Adipocyte (in vitro differentiated cells): ENCODE measurements at regions not wholly inside any gene's neighbourhood (a gene's known extent, or its start where the extent isn't known, plus 50 kb on each side); places are given as distances from the start of the nearest gene placed in this dataset.

Experiments used
- DNase-seq: peaks from one replicate; pipeline ENCODE4 v3.0.0-alpha.2; 2015; ENCODE audit warnings: low read depth
- H3K27me3 ChIP-seq: replicated peaks from 2 replicates; pipeline ENCODE4 v1.7.0; 2013; ENCODE audit warnings: mild to moderate bottlenecking, low read length, moderate library complexity; ENCODE audit not compliant: control insufficient read depth, insufficient read depth
- H3K36me3 ChIP-seq: 2 replicates; pipeline ENCODE4 v1.7.0; 2013; ENCODE audit warnings: low read length, mild to moderate bottlenecking, moderate library complexity; ENCODE audit not compliant: control insufficient read depth, insufficient read depth, severe bottlenecking
- H3K4me1 ChIP-seq: 2 replicates; pipeline ENCODE4 v1.7.0; 2013; ENCODE audit warnings: mild to moderate bottlenecking, low read length, moderate library complexity; ENCODE audit not compliant: control insufficient read depth, insufficient read depth
- H3K4me3 ChIP-seq: 2 replicates; pipeline ENCODE4 v1.7.0; 2013; ENCODE audit warnings: mild to moderate bottlenecking, low read length, moderate library complexity
- H3K9ac ChIP-seq: 2 replicates; pipeline ENCODE4 v1.7.0; 2013; ENCODE audit warnings: mild to moderate bottlenecking, low read length, moderate library complexity
- H3K9me3 ChIP-seq: 2 replicates; pipeline ENCODE4 v1.7.0; 2013; ENCODE audit warnings: mild to moderate bottlenecking, low read length, moderate library complexity; ENCODE audit not compliant: control insufficient read depth

DNA sequence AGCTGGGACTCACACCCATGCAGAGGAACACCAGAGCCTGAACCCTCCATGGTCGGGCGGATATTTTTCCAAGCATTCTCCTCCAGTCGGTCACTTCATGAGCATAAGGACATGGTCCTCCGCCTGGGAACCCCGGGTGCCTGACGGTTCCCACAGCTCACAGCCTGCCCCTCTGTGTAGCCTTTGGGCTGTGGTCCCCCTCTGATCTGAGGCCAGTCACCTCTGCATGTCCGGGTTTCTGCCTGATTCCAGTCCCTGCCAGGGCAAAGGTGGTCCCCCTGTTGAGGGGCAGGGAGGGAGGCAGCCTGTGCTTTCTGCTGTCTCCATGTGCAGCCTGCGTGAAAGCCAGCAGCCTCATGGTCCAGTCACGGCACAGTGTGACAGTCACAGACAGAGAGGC, 76.6 kb upstream of the KLF13 start:
- no peak for DNase-seq
- Histone ChIP-seq H3K9ac (no peak overlapping the region), H3K27me3 (peaks cover 48% of the 10 kb centered on the region), H3K36me3 (no peaks in the 10 kb centered on the region), H3K4me3 (no peak overlapping the region), H3K4me1 (no peaks in the 10 kb centered on the region), H3K9me3 (no peaks in the 10 kb centered on the region)

DNA sequence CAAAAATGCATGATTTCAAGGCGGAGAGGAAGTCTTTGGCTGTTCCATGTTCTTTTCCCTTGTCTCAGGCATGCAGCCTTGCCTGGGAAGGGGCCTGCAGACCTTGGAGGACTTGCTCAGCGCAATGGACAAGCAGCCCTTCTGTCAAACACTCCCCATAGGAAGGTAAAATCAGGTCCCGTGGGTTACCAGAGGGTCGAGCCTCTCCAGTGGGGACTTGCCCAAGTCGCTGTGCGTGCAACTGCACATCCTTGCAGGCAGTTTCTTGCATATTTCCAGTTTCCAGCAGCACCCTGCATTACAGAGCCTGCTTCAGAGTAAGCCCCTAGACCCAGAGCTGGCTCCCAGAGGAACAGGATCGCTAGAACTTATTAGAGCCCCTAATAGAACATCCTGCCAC, 75.5 kb upstream of the KLF13 start:
- H3K27me3 ChIP-seq, result peaks cover 42% of the 10 kb centered on the region
- H3K4me1 ChIP-seq, result no peaks in the 10 kb centered on the region
- H3K4me3 ChIP-seq, result no peak overlapping the region
- H3K9me3 ChIP-seq, result no peaks in the 10 kb centered on the region
- no peaks in the 10 kb centered on the region for H3K36me3 ChIP-seq
- DNase-seq, result no peak
- no peak overlapping the region for H3K9ac ChIP-seq

DNA sequence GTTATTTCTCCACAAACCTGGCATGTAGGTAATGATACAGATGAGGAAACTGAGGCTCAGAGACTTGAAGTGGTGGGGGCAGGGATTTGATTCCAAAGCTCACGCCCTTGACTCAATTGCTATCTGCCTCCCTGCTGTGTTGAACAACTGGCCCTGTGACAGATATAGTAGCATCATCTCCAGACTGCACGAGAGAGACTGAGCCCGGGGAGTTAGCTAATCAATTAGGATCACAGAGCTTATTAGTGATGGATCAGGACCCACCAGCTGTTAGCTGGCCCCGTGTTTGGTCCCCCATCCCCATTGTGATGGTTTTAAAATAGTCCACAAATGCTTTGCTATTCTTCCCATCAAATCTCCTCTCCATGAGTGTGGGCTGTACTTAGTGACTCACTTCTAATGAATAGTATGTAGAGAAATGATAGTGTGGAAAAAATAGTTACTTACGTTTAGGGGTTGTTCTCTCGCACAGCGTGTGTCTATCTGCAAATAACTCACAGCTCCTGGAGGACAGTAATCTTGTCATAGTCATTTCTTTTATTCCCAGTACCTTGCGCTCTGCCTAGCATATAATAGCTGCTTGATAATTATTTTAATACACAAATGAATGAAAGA, 74.4 kb upstream of the KLF13 start:
- Histone ChIP-seq H3K4me3 (no peak overlapping the region), H3K27me3 (peaks cover 31% of the 10 kb centered on the region), H3K36me3 (no peaks in the 10 kb centered on the region), H3K4me1 (no peaks in the 10 kb centered on the region), H3K9me3 (no peaks in the 10 kb centered on the region), H3K9ac (no peak overlapping the region)
- no peak for DNase-seq

DNA sequence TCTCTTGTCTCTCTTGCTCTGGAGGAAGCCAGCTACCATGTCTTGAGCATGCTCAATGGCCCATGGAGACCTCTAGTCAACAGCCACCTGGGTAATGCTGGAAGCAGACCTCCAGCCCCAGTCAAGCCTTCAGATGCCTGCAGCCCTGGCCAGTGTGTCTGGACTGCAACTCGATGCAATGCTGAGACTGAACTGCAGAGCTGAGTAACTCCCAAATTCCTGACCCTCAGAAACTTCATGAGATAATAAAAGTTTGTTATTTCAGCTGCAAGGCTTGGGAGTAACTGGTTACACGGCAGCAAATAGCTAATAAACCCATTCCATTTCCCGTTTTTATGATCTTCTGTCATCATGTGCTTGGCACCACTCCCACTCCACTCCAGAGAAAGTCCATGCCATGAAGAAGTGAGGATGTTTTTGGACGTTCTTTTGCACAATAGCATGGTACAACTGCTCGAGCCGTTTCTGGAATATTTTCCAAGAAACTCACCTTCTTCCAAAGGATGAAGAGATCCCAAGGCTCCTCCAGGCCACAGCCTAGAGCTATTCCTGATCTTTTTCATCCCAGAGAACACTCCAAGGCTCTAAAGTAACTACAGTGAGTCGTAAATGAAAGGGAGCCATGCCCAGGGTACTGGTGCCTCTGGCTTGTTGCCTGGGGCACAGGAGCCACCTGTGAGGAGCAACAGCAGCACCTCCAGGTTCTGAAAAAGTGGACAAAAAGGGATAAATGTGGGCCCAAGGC, 72.0 kb upstream of the KLF13 start:
- no peak overlapping the region for H3K9ac ChIP-seq
- no peaks in the 10 kb centered on the region for H3K4me1 ChIP-seq
- no peaks in the 10 kb centered on the region for H3K9me3 ChIP-seq
- H3K27me3 ChIP-seq, result peaks cover 20% of the 10 kb centered on the region
- H3K36me3 ChIP-seq, result no peaks in the 10 kb centered on the region
- H3K4me3 ChIP-seq, result no peak overlapping the region
- DNase-seq, result no peak

DNA sequence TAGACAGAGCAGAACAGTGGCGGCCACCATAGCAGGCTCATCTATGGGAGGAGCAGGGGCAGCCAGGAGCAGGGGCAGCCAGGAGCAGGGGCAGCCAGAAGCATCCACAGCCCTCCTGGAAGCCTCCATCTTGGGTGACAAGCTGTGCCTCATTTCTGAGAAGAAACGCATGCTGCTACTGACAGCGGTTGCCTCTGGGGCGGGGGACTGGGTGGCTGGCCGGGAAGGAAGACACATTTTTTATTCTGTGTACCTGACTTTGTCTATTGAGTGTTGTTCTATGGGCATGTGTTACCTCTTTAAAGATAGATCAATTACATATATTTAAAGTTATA, 71.5 kb upstream of the KLF13 start:
- Histone ChIP-seq H3K9ac (no peak overlapping the region), H3K27me3 (peaks cover 15% of the 10 kb centered on the region), H3K4me1 (no peaks in the 10 kb centered on the region), H3K9me3 (no peaks in the 10 kb centered on the region), H3K36me3 (no peaks in the 10 kb centered on the region), H3K4me3 (no peak overlapping the region)
- no peak for DNase-seq

GRCh38 chr15:31255732-31256377, 70.8 kb upstream of the KLF13 start:
- H3K4me3 ChIP-seq, result no peak overlapping the region
- no peaks in the 10 kb centered on the region for H3K36me3 ChIP-seq
- no peaks in the 10 kb centered on the region for H3K9me3 ChIP-seq
- H3K4me1 ChIP-seq, result no peaks in the 10 kb centered on the region
- DNase-seq, result no peak
- H3K9ac ChIP-seq, result no peak overlapping the region
- H3K27me3 ChIP-seq, result peaks cover 13% of the 10 kb centered on the region

DNA sequence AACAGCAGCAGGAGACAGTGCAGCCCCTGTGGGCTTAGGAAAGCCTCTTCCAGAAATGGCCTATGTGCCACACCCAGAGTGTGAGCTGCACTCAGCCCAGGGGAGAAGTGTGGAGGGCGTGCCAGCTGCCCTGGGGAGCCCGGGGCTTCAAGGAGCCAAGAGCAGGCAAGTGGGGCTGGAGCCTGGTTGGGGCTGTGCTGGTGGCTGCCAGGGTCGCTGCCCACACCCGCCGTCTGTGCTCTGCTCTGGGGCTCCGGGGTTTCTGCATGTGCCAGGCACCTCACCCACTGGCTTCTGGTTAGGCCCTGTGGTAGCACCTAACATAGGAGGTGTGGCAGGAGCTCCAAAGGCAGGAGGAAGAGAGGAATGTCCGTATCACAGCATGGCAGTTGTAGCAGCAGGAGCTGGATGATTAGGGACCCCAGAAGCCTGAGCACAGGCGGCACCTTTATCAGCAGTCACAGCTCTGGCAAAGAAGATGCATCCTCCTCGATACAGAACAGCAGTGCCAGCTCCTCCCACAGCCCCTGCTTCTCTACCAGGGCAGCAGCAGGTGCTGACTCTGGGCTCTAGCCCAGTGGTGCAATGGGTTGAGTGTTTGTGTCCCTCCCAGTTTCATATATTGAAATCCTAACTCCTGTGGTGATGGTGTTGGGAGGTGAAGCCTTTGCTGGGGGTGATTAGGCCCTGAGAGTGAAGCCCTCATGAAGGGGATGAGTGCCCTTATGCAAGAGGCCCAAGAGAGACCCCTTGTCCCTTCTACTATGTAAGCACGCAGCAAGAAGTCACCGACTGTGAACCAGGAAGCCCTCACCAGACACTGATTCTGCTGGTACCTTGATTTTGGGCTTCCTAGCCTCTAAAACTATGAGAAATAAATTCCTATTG, 70.0 kb upstream of the KLF13 start:
- Histone ChIP-seq H3K9ac (no peak overlapping the region), H3K4me3 (no peak overlapping the region), H3K4me1 (no peaks in the 10 kb centered on the region), H3K9me3 (no peaks in the 10 kb centered on the region), H3K36me3 (no peaks in the 10 kb centered on the region), H3K27me3 (peaks cover 8% of the 10 kb centered on the region)
- no peak for DNase-seq

DNA sequence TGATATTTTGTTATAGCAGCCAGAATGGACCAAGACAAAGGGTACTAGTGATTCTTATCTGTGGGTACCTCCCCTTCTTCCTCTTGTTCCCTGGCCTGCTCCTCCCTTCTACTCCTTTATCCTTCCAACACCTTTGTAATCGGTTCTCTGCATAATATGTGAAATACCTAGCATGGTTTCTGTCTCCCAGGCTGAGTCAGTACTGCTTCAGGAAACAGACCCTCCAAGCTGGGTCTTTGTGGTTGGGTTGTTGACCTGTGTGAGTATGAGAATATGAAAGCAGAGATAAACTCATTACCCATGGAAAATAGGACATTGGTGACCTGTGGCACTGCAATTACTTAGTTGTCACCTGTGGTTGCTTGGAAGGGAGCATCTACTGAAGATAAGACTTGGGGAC, 69.3 kb upstream of the KLF13 start:
- no peak overlapping the region for H3K9ac ChIP-seq
- no peaks in the 10 kb centered on the region for H3K4me1 ChIP-seq
- H3K27me3 ChIP-seq, result peaks cover 3% of the 10 kb centered on the region
- no peaks in the 10 kb centered on the region for H3K9me3 ChIP-seq
- H3K36me3 ChIP-seq, result no peaks in the 10 kb centered on the region
- no peak for DNase-seq
- no peak overlapping the region for H3K4me3 ChIP-seq

- Histone ChIP-seq H3K4me3 (no peak overlapping the region), H3K9ac (no peak overlapping the region), H3K9me3 (no peaks in the 10 kb centered on the region), H3K36me3 (no peaks in the 10 kb centered on the region), H3K27me3 (peaks cover 3% of the 10 kb centered on the region), H3K4me1 (peaks cover 5% of the 10 kb centered on the region)
- DNase-seq, result no peak
Observed at GRCh38 chr15:31258260-31258659, 68.4 kb upstream of the KLF13 start.

GRCh38 chr15:31259562-31260252, 66.9 kb upstream of the KLF13 start:
- Histone ChIP-seq H3K9me3 (no peaks in the 10 kb centered on the region), H3K36me3 (no peaks in the 10 kb centered on the region), H3K27me3 (peaks cover 3% of the 10 kb centered on the region), H3K4me1 (peaks cover 10% of the 10 kb centered on the region), H3K9ac (no peak overlapping the region), H3K4me3 (no peak overlapping the region)
- DNase-seq, result no peak
